Left colon (tissue), 2 donors: ENCODE measurements at regions not wholly inside any gene's neighbourhood (a gene's known extent, or its start where the extent isn't known, plus 50 kb on each side); places are given as distances from the start of the nearest gene placed in this dataset.
"Not testable (repeated sequence)": the region's sequence is repeated elsewhere in the genome, so short reads cannot be mapped to it uniquely, and the experiment has no call there.

ENCODE experiments used
- ATAC-seq: fragments of 200-7000 bp; cut with Tn5 transposase; one replicate; pipeline ENCODE4 v1.9.1; 2020; ENCODE audit warnings: mild to moderate bottlenecking, moderate library complexity
- DNase-seq, 2 donors: peaks; one replicate each; pipeline ENCODE4 v3.0.0-alpha.2; 2020
- intact Hi-C, 2 donors: fragments of 100-400 bp; cut with DNase I in 1 of 2; cut with micrococcal nuclease in 1 of 2; formaldehyde crosslinking; loops; one replicate each; pipeline versions ENCODE4 v1.11.2 to v1.14.0; 2022; cut with DNase I, micrococcal nuclease
- donor health status: DM: no; HTN: no; CAD: no.
- donor health status: DM: yes; HTN: yes; CAD: no.

GRCh38 chr14:89672636-89673511 is 255.8 kb upstream of the FOXN3 start:
- intact Hi-C loops = no loop called here
- DNase-seq = peak; percentile 71 to 82
- peak; percentile 93 for ATAC-seq

- ATAC-seq (no peak), DNase-seq (peak in 1 of 2 donors; percentile 29)
- intact Hi-C loops = no loop called here
Observed at GRCh38 chr14:89669193-89669592, 252.2 kb upstream of the FOXN3 start.

GRCh38 chr14:89667983-89668382 is 250.9 kb upstream of the FOXN3 start:
- intact Hi-C loops = no loop called here
- no peak for DNase-seq
- ATAC-seq = no peak

- intact Hi-C loops, DNase-seq: not testable (repeated sequence)
- ATAC-seq = peak; percentile 87
Observed at GRCh38 chr14:89665300-89666081, 248.5 kb upstream of the FOXN3 start.

GRCh38 chr14:89661392-89661791 is 244.4 kb upstream of the FOXN3 start:
- ATAC-seq = peak; percentile 75
- intact Hi-C loops = no loop called here
- peak; percentile 49 to 51 for DNase-seq

- DNase-seq, ATAC-seq, intact Hi-C loops: not testable (repeated sequence)
Observed at GRCh38 chr14:89660625-89661233, 243.7 kb upstream of the FOXN3 start.

- intact Hi-C loops = no loop called here
- no peak for ATAC-seq
Observed at GRCh38 chr14:89660166-89660565, 243.1 kb upstream of the FOXN3 start.

GRCh38 chr14:89658977-89659670 is 242.1 kb upstream of the FOXN3 start:
- intact Hi-C loops = no loop called here
- ATAC-seq (no peak), DNase-seq (no peak)

More at GRCh38 chr14:89660166-89660565, 243.1 kb upstream of the FOXN3 start:
- DNase-seq = no peak

GRCh38 chr14:89657014-89657413 is 240.0 kb upstream of the FOXN3 start:
- DNase-seq = no peak
- ATAC-seq = no peak
- intact Hi-C loops = no loop called here

- intact Hi-C loops = no loop called here
- peak; percentile 80 for ATAC-seq
- no peak for DNase-seq
Observed at GRCh38 chr14:89654998-89655397, 238.0 kb upstream of the FOXN3 start.

- ATAC-seq (no peak), DNase-seq (no peak)
- intact Hi-C loops = no loop called here
Observed at GRCh38 chr14:89652352-89652751, 235.3 kb upstream of the FOXN3 start.

- intact Hi-C loops = no loop called here
- DNase-seq (no peak), ATAC-seq (no peak)
Observed at GRCh38 chr14:89651805-89652204, 234.8 kb upstream of the FOXN3 start.

GRCh38 chr14:89650077-89650978 is 233.3 kb upstream of the FOXN3 start:
- DNase-seq = no peak

GRCh38 chr14:89649451-89650075 is 232.5 kb upstream of the FOXN3 start:
- ATAC-seq (no peak), DNase-seq (no peak)
- intact Hi-C loops = no loop called here

More at GRCh38 chr14:89650077-89650978, 233.3 kb upstream of the FOXN3 start:
- intact Hi-C loops = no loop called here
- ATAC-seq = peak; percentile 30

GRCh38 chr14:89648924-89649323 is 231.9 kb upstream of the FOXN3 start:
- ATAC-seq = no peak
- intact Hi-C loops = no loop called here
- no peak for DNase-seq

GRCh38 chr14:89648510-89648909 is 231.5 kb upstream of the FOXN3 start:
- intact Hi-C loops = no loop called here
- DNase-seq = no peak

GRCh38 chr14:89646971-89647370 is 229.9 kb upstream of the FOXN3 start:
- peak; percentile 53 for ATAC-seq
- intact Hi-C loops = no loop called here
- DNase-seq = no peak

More at GRCh38 chr14:89648510-89648909, 231.5 kb upstream of the FOXN3 start:
- ATAC-seq = no peak
